GM10266 (cell line): ENCODE measurements at regions not wholly inside any gene's neighbourhood (a gene's known extent, or its start where the extent isn't known, plus 50 kb on each side); places are given as distances from the start of the nearest gene placed in this dataset.

Source experiments
- DNase-seq: peaks from one replicate; pipeline ENCODE4 v3.0.0; 2012; ENCODE audit errors: extremely low spot score
- CTCF ChIP-seq: IDR thresholded peaks from 2 replicates; pipeline ENCODE4 v1.5.1; 2012; ENCODE audit warnings: mild to moderate bottlenecking, low read depth; ENCODE audit not compliant: control insufficient read depth, insufficient read depth; ENCODE audit errors: missing control alignments

GRCh38 chr18:44370861-44371260 is 309.8 kb upstream of the SETBP1 start:
- DNase-seq, result no peak
- TF ChIP-seq CTCF, result no peak

- no peak for TF ChIP-seq CTCF
- no peak for DNase-seq
These were observed 305.7 kb upstream of the SETBP1 start for GRCh38 chr18:44374966-44375365.

- no peak for TF ChIP-seq CTCF
- DNase-seq, result no peak
These were observed 294.3 kb upstream of the SETBP1 start for GRCh38 chr18:44386401-44386800.

GRCh38 chr18:44388329-44388728 is 292.4 kb upstream of the SETBP1 start:
- TF ChIP-seq CTCF, result no peak
- no peak for DNase-seq

GRCh38 chr18:44392933-44393332 is 287.8 kb upstream of the SETBP1 start:
- DNase-seq, result no peak
- TF ChIP-seq CTCF, result no peak

- TF ChIP-seq CTCF, result no peak
- no peak for DNase-seq
These were observed 287.3 kb upstream of the SETBP1 start for GRCh38 chr18:44393406-44393805.

- no peak for DNase-seq
- no peak for TF ChIP-seq CTCF
These were observed 284.1 kb upstream of the SETBP1 start for GRCh38 chr18:44396550-44396949.

GRCh38 chr18:44409071-44409470 is 271.6 kb upstream of the SETBP1 start:
- TF ChIP-seq CTCF, result no peak

More at GRCh38 chr18:44409071-44409470, 271.6 kb upstream of the SETBP1 start:
- DNase-seq, result no peak
